Limb (tissue), 2 donors: ENCODE measurements at regions not wholly inside any gene's neighbourhood (a gene's known extent, or its start where the extent isn't known, plus 50 kb on each side); places are given as distances from the start of the nearest gene placed in this dataset.

ENCODE experiments used
- DNase-seq, 2 donors: peaks; one replicate each; pipeline ENCODE4 v3.0.0-alpha.2; 2016; ENCODE audit errors: extremely low spot score in 2 of 2

DNA sequence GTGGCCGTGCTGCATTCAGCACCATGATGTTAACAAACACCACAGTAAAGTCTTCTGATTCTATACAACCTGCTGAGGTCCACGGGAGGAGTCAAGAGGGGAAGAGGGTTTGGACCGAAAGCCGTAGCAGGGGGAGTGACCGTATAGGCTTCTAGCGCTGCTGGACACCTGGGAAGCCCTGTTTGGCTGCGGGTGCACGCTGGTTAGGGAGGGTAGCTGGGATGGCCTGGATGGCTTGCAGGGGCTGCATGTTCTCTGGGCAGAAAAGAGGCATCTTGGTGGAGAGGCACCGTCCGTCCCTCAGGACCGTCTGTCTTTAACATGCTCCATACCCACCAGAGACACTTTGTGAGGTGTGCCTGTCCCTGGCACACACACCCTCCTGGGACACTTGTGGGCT is 251.0 kb upstream of the IRX1 start:
- DNase-seq: no peak

DNA sequence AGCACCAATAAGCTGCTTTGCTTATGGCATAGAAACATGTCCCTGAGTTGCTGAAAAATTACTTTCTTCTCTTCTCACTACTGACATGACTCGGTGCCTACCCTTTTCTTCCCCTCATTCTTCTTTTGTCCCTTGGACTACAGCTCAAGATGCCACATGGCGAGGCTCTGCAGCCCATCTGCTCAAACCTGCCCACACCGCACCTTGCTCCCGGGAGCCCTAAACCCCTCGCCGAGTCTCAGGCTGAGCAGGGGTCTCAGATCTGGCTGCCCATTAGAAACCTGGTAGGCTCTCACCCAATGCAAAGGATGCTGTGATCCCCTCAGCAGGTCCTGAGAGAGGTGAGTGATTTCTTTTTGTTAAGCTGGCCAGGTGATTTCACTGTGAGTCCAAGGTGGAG is 251.7 kb upstream of the IRX1 start:
- no peak for DNase-seq

DNA sequence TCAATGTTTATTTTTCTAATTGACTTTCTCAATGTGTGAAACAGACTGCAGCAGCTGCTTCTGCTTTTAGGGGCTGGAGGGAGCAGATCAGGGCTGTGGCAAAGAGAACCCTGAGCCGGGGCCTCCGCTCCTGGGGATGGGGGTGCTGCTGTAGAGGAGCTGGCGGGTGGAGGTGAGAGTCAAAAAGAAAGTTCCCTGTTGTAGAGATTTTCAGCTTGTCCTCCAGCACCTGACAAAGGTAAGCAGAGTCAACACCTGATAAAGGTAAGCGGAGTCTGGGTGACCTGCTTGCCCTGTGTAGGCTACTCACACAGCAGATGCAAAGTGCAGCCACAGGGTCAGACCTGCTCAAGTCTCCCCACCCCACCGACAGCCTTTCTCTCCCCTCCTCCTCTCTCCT is 252.4 kb upstream of the IRX1 start:
- no peak for DNase-seq

DNA sequence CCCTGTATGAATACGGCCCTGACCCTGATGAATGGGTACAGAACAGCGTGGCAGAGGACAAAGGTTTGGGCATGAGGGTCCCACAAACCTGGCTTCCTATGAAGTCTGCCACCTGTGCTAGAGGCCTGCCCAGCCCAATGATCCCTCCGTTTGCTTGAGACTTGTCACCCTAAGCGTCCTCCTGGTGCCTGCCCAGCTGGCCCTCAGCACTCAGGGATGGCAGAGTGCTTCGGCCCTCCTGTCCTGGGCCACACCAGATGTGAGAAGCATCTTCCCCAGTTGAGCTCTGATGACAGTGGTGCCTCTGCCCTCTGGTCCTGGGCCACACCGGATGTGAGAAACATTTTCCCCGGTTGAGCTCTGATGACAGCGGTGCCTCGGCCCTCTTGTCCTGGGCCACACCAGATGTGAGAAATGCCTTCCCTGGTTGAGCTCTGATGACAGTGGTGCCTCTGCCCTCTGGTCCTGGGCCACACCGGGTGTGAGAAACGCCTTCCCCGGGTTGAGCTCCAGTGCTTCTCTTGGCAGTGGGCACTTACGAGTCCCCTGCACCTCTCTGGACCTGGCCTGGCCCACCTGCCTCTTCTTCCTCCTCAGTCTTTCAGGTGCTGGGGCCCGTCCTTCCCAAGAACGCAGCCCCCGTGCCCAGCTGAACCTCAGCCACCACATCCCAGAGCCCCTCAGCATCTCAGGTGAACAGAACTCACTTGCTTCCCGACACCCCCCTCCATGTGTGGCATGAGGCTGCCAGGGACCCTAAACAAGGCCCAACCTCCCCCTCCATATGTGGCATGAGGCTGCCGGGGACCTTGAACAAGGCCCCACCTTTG is 253.1 kb upstream of the IRX1 start:
- no peak for DNase-seq

DNA sequence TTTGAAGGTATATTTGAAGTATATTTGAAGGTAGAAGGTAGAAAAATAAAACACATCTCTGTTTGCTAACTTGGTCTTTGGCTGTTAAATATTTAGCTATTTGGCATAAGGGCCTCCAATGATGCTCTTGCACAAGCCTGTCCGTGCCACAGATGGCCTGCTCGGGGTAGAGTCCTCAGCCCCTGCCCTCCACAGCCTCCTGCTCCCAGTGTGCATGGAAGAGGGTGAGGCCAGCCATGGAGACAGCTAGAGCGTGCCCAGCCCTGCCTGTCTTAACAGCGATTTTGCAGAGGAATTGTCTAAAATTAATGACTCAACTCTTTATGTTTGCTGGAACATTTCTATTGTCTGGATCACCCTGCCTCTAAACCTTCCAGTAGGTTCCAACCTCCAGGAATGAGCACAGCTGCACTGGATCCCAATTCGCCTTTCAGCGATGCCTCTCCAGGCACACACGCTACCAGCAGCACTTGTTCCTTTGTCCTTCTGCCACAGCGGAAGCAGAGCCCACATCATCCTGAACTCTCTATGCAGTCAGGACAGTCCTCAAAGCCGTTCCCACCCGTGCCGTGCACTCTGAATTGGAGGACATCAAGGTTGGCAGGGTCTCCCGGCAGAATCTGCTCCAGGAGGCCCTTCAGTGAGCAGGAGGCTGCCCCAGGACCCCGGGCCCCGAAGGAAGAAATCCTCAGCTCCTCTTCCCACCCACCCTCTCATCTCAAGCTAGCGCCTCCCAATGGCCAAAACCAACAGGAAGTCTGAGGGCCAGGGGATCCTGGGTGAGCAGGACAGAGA is 254.0 kb upstream of the IRX1 start:
- no peak for DNase-seq

DNA sequence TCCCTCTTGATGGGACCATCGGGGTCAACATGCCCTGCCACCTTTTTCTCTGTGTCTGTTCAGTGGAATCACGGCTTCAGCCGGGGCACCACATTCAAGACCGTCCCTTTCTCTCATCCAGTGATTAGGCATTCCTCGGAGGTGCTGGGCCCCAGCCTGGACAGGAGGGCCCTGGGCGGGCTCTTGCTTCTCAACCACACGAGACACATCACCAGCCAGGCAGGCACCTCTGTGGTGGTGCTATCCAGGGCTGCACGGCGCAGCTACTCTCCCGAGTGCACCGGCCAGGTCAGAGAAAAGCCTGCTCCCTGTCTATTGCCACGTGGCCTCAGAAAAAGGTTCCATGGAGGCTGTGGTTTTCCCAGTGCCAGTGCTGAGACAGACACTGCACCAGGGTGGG is 255.2 kb upstream of the IRX1 start:
- DNase-seq: no peak

DNA sequence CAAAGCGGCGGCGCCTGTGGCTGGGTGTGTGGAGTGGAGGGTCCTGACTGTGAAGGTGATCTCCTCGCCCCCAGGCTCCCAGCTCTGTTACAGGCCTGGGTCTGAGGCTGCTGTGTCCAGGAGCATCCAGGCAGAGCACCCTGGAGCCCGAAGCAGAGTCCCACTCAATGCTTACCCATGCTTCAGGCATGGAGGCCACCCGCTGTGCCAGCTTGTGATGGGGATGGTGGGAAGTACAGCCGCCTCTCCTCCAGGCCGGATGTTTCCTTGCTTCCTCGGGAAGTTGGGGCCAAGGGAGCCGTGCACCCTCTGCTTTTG is 255.9 kb upstream of the IRX1 start:
- no peak for DNase-seq

DNA sequence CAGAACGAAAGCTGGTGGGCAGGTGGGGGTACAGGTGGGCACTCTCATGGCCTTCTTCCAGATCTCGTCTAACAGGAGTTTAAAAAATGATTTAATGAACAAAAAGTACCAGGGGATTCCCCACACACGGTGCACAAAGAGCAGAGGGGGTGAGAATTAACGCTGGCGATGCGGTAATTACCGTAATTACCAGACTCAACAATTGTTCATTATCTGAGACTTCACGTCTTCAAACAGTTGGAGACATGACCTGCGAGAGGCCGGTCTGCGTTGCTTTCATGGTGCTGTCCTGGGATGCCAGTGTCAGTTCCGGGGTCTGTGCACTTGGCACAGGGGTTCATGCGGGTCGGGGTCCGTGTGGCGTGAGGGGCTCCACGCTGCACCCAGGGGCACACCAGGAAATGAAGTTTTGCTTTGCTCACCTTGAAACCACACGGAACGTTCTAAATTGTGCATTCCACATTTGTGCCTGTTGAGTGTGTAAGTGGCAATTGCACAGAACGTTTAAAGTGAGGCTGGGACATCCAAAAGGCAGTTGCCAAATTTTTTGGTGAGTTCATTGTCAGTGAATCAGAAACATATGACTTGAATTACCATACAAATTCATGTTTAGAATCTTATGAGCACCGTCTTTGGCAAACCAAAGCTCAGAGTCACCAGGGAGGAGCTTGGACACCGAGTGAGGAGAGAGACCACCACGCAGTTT is 256.4 kb upstream of the IRX1 start:
- no peak for DNase-seq

DNA sequence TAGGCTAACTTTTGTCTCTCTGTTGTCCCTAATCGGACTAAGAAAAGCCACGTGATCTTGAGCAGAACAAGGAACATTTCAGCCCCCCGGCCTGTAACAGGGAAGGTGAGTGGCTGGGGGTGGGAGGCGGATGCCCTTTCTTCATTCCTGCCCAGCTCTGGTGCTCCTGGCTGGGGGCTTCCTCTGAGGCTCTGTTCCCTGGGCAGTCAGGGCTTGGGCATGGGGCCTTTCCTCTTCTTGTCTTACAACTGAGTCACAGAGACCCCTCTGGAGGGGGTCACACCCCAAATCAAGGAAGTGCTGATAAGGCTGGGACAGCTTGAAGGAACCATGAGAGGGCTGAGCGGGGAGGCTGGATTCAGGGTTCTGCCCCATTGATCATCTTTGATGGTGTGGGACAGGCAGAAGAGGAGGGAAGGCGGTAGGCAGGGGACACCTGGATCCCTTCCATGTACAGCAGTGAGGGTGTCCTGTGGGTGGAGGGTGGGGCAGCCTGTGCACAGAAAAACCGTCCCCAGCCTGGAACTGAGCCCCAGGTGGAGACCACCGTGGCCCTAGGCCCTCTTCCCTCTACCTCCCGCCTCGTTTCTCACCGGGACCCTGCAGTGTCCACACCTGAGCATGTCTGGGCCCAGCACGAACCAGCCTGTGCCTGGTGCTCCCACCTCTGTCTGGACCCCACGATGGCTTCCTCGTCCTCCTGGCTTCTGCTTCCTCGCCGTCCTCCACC is 257.7 kb upstream of the IRX1 start:
- DNase-seq: no peak

DNA sequence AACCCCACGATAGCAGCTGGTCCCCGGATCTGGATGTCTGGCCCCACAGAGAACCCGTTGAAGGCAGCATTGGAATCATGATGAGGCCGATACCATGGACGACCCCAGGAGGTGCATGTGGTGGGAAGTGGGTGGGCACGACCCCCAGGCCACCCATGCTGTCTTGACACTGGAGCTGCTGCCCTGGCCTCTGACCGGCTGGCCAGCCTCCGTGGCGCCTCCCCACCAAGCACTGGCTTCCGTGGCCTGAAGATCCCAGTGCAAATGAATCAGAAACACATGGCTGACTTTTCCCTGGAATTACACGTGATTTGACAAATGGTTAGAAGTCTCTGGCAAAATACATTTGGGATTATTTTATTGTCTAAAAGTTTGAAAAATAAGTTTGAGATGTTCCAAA is 259.0 kb upstream of the IRX1 start:
- DNase-seq: no peak

DNA sequence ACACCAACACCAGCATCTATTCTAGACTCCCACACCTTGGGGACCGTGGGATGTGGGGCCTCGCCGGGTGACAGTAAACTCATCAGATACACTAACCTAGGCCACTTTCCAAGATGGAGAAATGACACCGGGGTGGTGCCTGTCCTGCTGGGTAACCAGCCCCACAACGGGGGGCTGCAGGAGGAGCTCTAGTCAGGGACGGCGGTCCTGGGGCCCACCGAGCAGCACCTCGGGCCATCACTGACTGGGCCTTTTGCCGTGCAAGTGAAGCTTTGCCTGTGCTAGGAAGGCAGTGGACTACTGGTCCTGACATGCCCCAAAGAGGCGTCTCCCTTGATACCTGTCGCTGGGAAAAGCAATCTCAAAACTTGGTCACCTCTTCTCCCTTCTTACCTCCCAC is 260.3 kb upstream of the IRX1 start:
- DNase-seq: no peak

DNA sequence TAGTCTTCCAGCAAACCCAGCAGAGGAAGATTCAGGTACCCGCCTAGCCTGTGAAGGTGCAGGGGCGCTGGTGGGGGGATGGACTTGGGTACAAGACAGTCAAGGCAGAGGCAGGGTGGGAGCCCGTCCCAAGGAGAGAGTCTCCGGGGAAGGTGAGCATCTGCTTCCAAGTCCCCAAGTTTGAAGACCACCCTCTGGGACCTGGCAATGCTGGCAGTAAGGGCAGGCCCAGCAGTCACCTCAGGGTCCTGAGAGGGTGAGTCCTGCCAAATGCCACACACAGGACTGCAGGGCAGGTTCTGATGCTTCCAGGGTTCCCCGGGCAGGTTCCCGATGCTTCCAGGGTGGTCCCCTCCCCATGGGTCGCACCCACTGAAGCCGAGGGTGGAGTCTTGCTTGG is 261.8 kb upstream of the IRX1 start:
- no peak for DNase-seq

DNA sequence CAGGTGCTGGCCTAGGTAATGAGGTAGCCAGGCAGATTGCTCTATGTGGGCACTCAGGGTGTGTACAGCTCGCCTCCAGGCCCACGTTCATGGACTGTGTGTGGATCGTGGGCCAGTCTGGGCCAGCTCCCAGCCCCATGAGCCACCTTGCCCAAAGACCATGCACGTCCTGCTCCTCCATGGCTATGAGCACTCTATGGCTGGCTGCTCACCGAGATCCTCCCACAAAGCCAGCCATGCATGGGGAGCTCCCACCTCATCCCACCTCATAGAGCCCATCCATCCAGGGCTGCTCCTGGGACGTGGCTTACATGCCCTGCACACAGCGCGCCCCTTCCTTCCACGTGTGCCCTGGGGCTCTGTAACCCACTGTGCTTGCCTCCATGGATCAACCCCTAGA is 262.5 kb upstream of the IRX1 start:
- DNase-seq: no peak

DNA sequence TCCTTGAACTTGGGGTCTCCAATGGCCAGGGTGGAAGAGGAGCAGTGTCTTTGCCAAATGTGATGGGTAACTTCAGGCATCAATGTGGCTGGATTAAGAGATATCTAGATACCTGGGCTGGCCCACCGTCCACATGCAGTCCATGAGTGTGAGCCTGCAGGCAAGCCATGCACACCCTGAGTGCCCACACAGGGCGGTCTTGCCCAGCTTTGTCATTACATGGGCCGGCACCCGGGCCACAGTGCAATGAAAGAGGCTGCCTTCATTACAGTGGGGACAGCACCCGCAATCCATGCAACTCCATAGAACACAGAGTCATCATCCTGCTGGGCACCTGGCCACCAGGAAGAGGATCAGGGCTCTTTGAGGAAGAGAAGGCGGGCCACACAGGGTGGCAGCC is 263.8 kb upstream of the IRX1 start:
- DNase-seq: no peak

DNA sequence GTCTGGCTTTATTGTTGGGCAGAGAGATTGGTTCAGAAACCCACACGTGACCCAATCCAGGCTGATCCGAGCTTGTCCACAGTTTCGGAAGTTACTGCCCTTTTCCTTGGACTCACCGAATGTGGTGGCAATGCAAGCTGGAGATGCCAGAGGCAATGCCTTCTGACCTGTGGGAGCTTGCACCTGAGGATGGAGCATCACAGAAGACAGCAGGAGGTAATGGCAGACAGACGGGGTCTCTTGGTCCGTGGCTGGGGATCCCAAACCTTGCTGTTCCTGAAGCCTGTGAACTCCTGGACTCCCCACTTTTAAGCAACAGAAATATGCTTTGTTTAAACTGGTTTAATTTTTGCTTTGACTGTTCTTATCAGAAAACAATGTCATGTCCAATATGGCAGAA is 265.2 kb upstream of the IRX1 start:
- DNase-seq: no peak

DNA sequence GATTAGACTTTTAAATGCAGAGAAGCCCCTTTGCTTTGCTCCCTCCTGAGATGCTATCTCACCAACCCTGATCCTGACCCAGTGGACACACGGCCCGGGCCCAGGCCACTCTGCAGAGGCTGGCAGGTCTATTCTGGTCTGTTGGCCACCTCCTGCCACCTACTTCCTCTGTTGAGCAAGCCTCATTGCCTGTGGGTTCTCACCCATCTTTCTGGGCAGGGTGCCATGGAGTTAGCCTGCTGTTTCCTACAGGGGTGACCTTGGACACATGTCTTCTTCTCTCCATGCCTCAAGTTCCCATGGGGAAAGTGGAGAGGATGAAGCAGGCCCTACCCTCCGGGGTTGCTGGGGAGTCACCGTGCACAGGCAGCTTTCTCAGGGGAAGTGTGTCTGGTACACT is 266.2 kb upstream of the IRX1 start:
- no peak for DNase-seq

DNA sequence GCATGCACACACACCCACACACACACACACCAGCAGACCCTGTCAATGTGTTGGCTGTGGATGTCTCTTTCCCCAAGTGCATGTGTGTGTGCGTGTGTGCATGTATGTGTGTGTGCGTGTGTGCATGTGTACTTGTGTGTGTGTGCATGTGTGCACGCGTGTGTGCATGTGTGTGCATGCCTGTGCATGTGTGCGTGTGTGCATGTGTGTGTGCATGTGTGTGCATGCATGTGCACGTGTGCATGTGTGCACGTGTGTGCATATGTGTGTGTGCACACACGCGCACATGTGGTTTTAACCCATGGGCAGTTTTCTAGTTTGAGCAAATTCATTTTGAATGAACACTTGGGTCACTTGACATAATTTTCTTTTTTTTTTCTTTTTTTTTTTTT is 268.8 kb upstream of the IRX1 start:
- DNase-seq: no peak

DNA sequence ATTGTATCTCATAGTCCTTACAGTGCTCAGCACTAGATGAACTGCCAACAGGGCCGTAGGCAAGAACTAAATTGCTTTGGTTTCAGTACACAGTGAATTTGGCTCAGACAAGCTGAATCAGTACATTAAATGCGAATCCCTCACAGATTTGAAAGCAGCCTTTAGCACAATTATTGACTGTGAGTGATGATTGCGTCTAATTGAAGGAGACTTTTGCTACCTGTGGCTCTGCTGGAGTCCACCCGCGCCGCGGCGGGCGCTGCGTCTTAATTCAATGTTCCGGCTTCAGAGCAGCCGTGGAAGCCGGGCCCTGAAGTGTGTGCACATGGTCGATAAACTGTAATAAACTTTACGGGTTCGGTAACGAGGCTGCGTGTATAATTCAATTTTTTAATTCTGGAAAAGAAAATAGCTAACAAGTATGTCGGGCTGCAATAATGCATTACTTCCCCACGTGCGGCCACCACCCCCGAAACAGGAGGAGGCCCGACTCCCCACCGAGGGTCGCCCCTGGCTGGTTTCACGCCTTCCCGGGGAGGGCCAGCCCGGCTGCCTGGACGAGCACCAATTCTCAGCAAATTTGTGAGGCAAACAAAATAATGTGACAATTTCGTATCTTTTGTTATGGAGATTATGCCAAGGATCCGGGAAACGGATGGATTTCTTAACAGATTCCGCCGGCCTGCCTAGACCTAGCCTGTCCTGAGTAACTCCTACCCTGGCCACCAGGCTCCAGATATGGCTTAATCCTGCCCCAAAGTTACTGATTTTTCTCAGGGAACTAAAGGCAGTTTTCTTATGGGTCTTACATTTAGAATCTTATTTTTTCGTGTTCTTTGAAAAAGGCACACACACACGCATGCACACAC is 269.4 kb upstream of the IRX1 start:
- DNase-seq: peak in 1 of 2 donors; percentile 38

DNA sequence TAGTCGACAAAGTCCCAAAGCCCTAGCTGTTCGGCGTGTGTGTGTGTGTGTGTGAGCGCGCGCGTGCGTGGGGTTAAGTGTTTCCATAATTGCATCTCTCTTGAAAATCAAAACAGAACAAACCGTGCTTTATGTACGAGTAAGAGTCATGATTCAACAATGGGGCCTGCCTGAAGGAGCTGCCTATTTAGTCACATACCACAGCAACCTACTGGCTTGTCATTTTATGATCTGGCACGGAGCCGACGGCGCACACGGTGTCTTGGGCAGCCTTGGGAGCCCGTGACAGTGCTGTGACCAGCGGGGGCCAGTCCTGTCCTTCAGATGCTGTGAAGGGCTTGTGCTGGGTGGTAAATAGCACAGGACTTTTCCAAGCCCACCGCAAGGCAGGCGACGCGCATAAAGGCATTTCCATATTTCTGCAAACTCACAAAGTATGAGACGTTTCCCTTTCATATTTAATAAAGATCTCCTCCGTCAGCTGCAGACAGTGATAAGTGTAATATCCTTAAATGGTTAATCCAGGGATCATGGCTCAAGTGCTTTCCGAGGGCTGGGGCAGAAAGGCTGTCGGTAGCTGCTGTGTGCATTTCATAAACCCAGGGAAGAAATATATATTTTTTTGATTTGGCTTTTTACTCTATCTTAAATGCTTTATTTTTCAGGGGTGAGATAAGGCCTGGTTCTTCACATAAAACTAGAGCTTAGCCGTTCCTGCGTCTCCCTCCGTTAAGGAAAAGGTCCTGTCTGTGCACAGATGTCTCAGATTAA is 270.2 kb upstream of the IRX1 start:
- DNase-seq: peak; percentile 24 to 58

DNA sequence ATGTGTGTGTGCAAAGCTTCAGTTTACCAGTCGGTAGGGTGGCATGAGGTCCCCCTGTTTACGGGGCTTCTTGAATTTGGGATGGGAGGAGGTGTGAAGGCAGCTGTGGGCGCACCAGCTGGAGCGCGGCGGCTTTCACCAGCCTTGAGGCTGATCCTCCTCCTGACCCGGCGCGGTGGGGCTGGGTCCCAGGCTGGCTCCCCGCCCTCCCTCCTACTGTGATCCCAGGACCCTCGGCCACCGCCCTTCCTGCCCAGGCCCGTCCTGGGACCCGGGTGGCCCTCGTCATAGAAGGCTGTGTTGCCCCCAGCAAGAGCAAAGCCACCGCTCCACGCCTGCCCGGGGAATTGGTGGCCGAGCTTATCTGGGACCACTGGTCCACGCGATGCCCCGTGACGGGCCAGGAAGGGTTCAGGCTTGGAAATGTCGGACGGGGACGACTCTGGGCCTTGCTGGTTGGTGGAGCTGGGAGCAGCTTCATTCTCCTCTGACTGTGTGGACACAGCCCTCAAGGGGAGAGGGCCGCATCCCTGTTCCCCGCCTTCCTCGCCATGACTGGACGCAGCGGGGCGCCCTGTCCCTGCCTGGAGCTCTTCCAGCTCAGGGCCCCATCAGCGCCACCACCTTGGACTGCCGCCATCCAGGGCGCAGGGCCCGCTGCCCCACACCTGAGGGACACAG is 271.1 kb upstream of the IRX1 start:
- no peak for DNase-seq
